SH-SY5Y (cell line): ENCODE measurements at regions not wholly inside any gene's neighbourhood (a gene's known extent, or its start where the extent isn't known, plus 50 kb on each side); places are given as distances from the start of the nearest gene placed in this dataset.

Source experiments
- GATA2 ChIP-seq: IDR thresholded peaks from 2 replicates; pipeline ENCODE4 v1.6.1; 2011; ENCODE audit warnings: mild to moderate bottlenecking, low read depth, low read length
- GATA3 ChIP-seq: IDR thresholded peaks from 2 replicates; pipeline ENCODE4 v1.6.1; 2011; ENCODE audit warnings: low read depth, mild to moderate bottlenecking, low read length, moderate library complexity

- TF ChIP-seq GATA2 (no peak), GATA3 (no peak)
Measured at GRCh38 chr2:228657807-228658402, 476.4 kb upstream of the SPHKAP start.
